ENCODE measurements at regions not wholly inside any gene's neighbourhood (a gene's known extent, or its start where the extent isn't known, plus 50 kb on each side); places are given as distances from the start of the nearest gene placed in this dataset.

- Histone ChIP-seq H3K4me3 (ENCODE audit: low read depth in 1 of 3, low read length in 3 of 3) (no peak overlapping the region), H3K9me3 (ENCODE audit: control insufficient read depth in 4 of 4, low read length in 3 of 4) (no peaks in the 10 kb centered on the region), H3K36me3 (ENCODE audit: control insufficient read depth in 4 of 4, insufficient read depth in 3 of 4, low read depth in 1 of 4, low read length in 3 of 4) (no peaks in the 10 kb centered on the region), H3K9ac (ENCODE audit: low read depth in 1 of 2, low read length in 2 of 2) (no peak overlapping the region), H3K4me1 (ENCODE audit: control insufficient read depth in 4 of 4, insufficient read depth in 4 of 4, low read length in 3 of 4) (no peaks in the 10 kb centered on the region), H3K27ac (ENCODE audit: low read depth in 1 of 2, low read length in 2 of 2) (no peak overlapping the region), H3K27me3 (ENCODE audit: control insufficient read depth in 4 of 4, insufficient read depth in 4 of 4, low read length in 3 of 4) (no peaks in the 10 kb centered on the region)
- no peak for TF ChIP-seq MAX (IDR thresholded peaks at IDR 0.05)
- TF ChIP-seq HNF4G (IDR thresholded peaks at IDR 0.05): no peak
- TF ChIP-seq NR2F2 (IDR thresholded peaks at IDR 0.05): no peak
- no peak for TF ChIP-seq JUND (IDR thresholded peaks at IDR 0.05)
- TF ChIP-seq GABPA (IDR thresholded peaks at IDR 0.05 in 1 of 2, conservative IDR thresholded peaks at IDR 0.05 in 1 of 2): no peak
- TF ChIP-seq FOXA1 (IDR thresholded peaks at IDR 0.05): no peak
- no peak for TF ChIP-seq RXRA (IDR thresholded peaks at IDR 0.05)
- no peak for TF ChIP-seq FOXA2 (IDR thresholded peaks at IDR 0.05)
- no peak for TF ChIP-seq YY1 (IDR thresholded peaks at IDR 0.05)
- no peak for TF ChIP-seq SP1 (IDR thresholded peaks at IDR 0.05)
- no peak for TF ChIP-seq EGR1 (IDR thresholded peaks at IDR 0.05; ENCODE audit: low read depth in 2 of 2)
- no peak for TF ChIP-seq HNF4A (conservative IDR thresholded peaks at IDR 0.05)
- TF ChIP-seq ZBTB33 (IDR thresholded peaks at IDR 0.05): no peak
- TF ChIP-seq, protein P1, sequence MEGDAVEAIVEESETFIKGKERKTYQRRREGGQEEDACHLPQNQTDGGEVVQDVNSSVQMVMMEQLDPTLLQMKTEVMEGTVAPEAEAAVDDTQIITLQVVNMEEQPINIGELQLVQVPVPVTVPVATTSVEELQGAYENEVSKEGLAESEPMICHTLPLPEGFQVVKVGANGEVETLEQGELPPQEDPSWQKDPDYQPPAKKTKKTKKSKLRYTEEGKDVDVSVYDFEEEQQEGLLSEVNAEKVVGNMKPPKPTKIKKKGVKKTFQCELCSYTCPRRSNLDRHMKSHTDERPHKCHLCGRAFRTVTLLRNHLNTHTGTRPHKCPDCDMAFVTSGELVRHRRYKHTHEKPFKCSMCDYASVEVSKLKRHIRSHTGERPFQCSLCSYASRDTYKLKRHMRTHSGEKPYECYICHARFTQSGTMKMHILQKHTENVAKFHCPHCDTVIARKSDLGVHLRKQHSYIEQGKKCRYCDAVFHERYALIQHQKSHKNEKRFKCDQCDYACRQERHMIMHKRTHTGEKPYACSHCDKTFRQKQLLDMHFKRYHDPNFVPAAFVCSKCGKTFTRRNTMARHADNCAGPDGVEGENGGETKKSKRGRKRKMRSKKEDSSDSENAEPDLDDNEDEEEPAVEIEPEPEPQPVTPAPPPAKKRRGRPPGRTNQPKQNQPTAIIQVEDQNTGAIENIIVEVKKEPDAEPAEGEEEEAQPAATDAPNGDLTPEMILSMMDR (IDR thresholded peaks at IDR 0.05; ENCODE audit: low read depth, low read length, missing input control): no peak
- no peak for TF ChIP-seq REST (IDR thresholded peaks at IDR 0.05)
- TF ChIP-seq TAF1 (conservative IDR thresholded peaks at IDR 0.05): no peak
- TF ChIP-seq ATF3 (IDR thresholded peaks at IDR 0.05): no peak
- TF ChIP-seq RAD21 (IDR thresholded peaks at IDR 0.05): no peak
- 59% methylated on average over 5 of the region's 5 CpGs for WGBS
- DNase-seq (ENCODE audit: low spot score): no peak
These were observed 111.7 kb upstream of the DYNAP start for GRCh38 chr18:54479365-54479764.

Data from liver (tissue), 8 donors.